ENCODE measurements at regions not wholly inside any gene's neighbourhood (a gene's known extent, or its start where the extent isn't known, plus 50 kb on each side); places are given as distances from the start of the nearest gene placed in this dataset.

GRCh38 chr1:238312969-238313368 lies 422.2 kb upstream of the ZP4 start:
- TF ChIP-seq CTCF (IDR thresholded peaks at IDR 0.05; ENCODE audit: low read depth, low read length, missing input control) (no peak), TAF1 (conservative IDR thresholded peaks at IDR 0.05) (no peak), SP1 (IDR thresholded peaks at IDR 0.05) (no peak), YY1 (IDR thresholded peaks at IDR 0.05) (no peak), RAD21 (IDR thresholded peaks at IDR 0.05) (no peak), ATF3 (IDR thresholded peaks at IDR 0.05) (no peak), REST (IDR thresholded peaks at IDR 0.05) (no peak), HNF4A (conservative IDR thresholded peaks at IDR 0.05) (no peak), ZBTB33 (IDR thresholded peaks at IDR 0.05) (no peak), GABPA (IDR thresholded peaks at IDR 0.05 in 1 of 2, conservative IDR thresholded peaks at IDR 0.05 in 1 of 2) (no peak), MAX (IDR thresholded peaks at IDR 0.05) (no peak), NR2F2 (IDR thresholded peaks at IDR 0.05) (no peak)
